H1 (cell line): ENCODE measurements at regions not wholly inside any gene's neighbourhood (a gene's known extent, or its start where the extent isn't known, plus 50 kb on each side); places are given as distances from the start of the nearest gene placed in this dataset.

ENCODE experiments used
- CTCF ChIA-PET: fragments of 300-600 bp; sonication (Branson Sonifier 250); formaldehyde crosslinking; loops from one replicate; lab custom pipeline; 2021; ENCODE audit not compliant: partially characterized antibody; lab: Charles Lee
- POLR2A ChIA-PET: fragments of 300-600 bp; sonication (Branson Sonifier 250); formaldehyde crosslinking; loops from one replicate; lab custom pipeline; 2021; ENCODE audit warnings: inconsistent platforms; ENCODE audit not compliant: partially characterized antibody; lab: Charles Lee
- DNase-seq, 2 experiments: peaks; one replicate each; pipeline versions ENCODE4 v3.0.0 to v3.0.0-alpha.2; 2010 to 2022; ENCODE audit warnings: low spot score in 2 of 2, low read depth in 1 of 2, mixed read lengths in 1 of 2
- FAIRE-seq: peaks from 2 replicates; lab custom pipeline; 2011; peaks lifted over from hg19 to GRCh38; lab: Jason Lieb, UNC
- H2AFZ ChIP-seq: 2 replicates; pipeline ENCODE4 v1.8.1; 2012; ENCODE audit warnings: low read length, inconsistent platforms
- H2AK5ac ChIP-seq: 2 replicates; pipeline ENCODE4 v1.6.1; 2013; ENCODE audit warnings: low read depth, low read length
- H2BK120ac ChIP-seq: replicated peaks from 2 replicates; pipeline ENCODE3; 2013; ENCODE audit warnings: low read depth, low read length, inconsistent platforms
- H2BK12ac ChIP-seq: 2 replicates; pipeline ENCODE4 v1.6.1; 2013; ENCODE audit warnings: low read depth, low read length
- H2BK15ac ChIP-seq: 2 replicates; pipeline ENCODE4 v1.6.1; 2013; ENCODE audit warnings: low read length
- H2BK20ac ChIP-seq: 2 replicates; pipeline ENCODE4 v1.6.1; 2013; ENCODE audit warnings: low read length
- H2BK5ac ChIP-seq: 2 replicates; pipeline ENCODE4 v1.6.1; 2013; ENCODE audit warnings: low read depth, low read length
- H3K14ac ChIP-seq: 2 replicates; pipeline ENCODE4 v1.6.1; 2013; ENCODE audit warnings: inconsistent platforms; ENCODE audit not compliant: insufficient read length
- H3K18ac ChIP-seq: 2 replicates; pipeline ENCODE4 v1.6.1; 2013; ENCODE audit warnings: low read length; ENCODE audit errors: extremely low read depth
- H3K23ac ChIP-seq: 2 replicates; pipeline ENCODE4 v1.6.1; 2013; ENCODE audit warnings: inconsistent platforms; ENCODE audit not compliant: insufficient read length
- H3K23me2 ChIP-seq: 2 replicates; pipeline ENCODE4 v1.6.1; 2013; ENCODE audit warnings: low read depth, low read length
- H3K27ac ChIP-seq: 2 replicates; pipeline ENCODE4 v1.6.1; 2011; ENCODE audit warnings: low read depth, low read length, inconsistent platforms
- H3K27me3 ChIP-seq, 4 experiments: replicated peaks in 1 of 4; 1 replicate in 1 of 4; 2 replicates in 3 of 4; pipeline versions ENCODE4 v1.6.1 to v1.8.1; 2011 to 2013; ENCODE audit warnings: low read length in 3 of 4, mild to moderate bottlenecking in 3 of 4, inconsistent platforms in 2 of 4, mixed read lengths in 2 of 4, moderate library complexity in 1 of 4; ENCODE audit not compliant: control insufficient read depth in 3 of 4, insufficient read depth in 3 of 4; ENCODE audit errors: extremely low read depth in 1 of 4
- H3K36me3 ChIP-seq, 4 experiments: 2 replicates each; pipeline versions ENCODE4 v1.6.1 to v1.8.1; 2011 to 2013; ENCODE audit warnings: mild to moderate bottlenecking in 4 of 4, low read length in 3 of 4, moderate library complexity in 2 of 4, control low read depth in 1 of 4, inconsistent platforms in 1 of 4; ENCODE audit not compliant: insufficient read depth in 4 of 4, control insufficient read depth in 2 of 4
- H3K4ac ChIP-seq: replicated peaks from 2 replicates; pipeline ENCODE3; 2013; ENCODE audit warnings: low read length, low read depth, mixed read lengths, inconsistent platforms; ENCODE audit not compliant: insufficient read length
- H3K4me1 ChIP-seq, 4 experiments: replicated peaks in 1 of 4; 1 replicate in 1 of 4; 2 replicates in 3 of 4; pipeline versions ENCODE4 v1.6.1 to v1.8.1; 2011 to 2013; ENCODE audit warnings: low read length in 3 of 4, inconsistent platforms in 2 of 4, mixed read lengths in 1 of 4; ENCODE audit not compliant: insufficient read depth in 4 of 4, control insufficient read depth in 3 of 4
- H3K4me2 ChIP-seq, 2 experiments: 2 replicates each; pipeline versions ENCODE4 v1.6.1 to v1.8.1; 2011 to 2013; ENCODE audit warnings: low read depth in 2 of 2, low read length in 2 of 2, control low read depth in 1 of 2, inconsistent platforms in 1 of 2, mild to moderate bottlenecking in 1 of 2; ENCODE audit not compliant: insufficient read depth in 1 of 2
- H3K4me3 ChIP-seq, 4 experiments: fragments of 200-600, 300-600 bp in 1 of 4; sonication (generic), shearing (Covaris generic), sonication (Bioruptor Twin) in 1 of 4; 2 replicates each; pipeline versions ENCODE4 v1.5.1 to v1.8.1; 2011 to 2016; ENCODE audit warnings: low read length in 4 of 4, low read depth in 3 of 4, control low read depth in 2 of 4, inconsistent platforms in 2 of 4, mild to moderate bottlenecking in 2 of 4, mixed read lengths in 1 of 4, moderate library complexity in 1 of 4; ENCODE audit not compliant: insufficient read depth in 2 of 4; ENCODE audit errors: extremely low read depth in 1 of 4
- H3K56ac ChIP-seq: replicated peaks from 2 replicates; pipeline ENCODE3; 2013; ENCODE audit warnings: low read depth, mild to moderate bottlenecking, mixed read lengths, low read length, inconsistent platforms; ENCODE audit not compliant: insufficient read length
- H3K79me1 ChIP-seq: 2 replicates; pipeline ENCODE4 v1.6.1; 2013; ENCODE audit warnings: low read depth, low read length, control low read depth
- H3K79me2 ChIP-seq, 2 experiments: 2 replicates each; pipeline versions ENCODE4 v1.6.1 to v1.8.1; 2012 to 2013; ENCODE audit warnings: low read length in 2 of 2, mild to moderate bottlenecking in 2 of 2, inconsistent platforms in 1 of 2; ENCODE audit not compliant: insufficient read depth in 2 of 2, control insufficient read depth in 1 of 2
- H3K9ac ChIP-seq, 4 experiments: replicated peaks in 1 of 4; 1 replicate in 1 of 4; 2 replicates in 3 of 4; pipeline versions ENCODE4 v1.6.1 to v1.8.1; 2011 to 2013; ENCODE audit warnings: low read depth in 3 of 4, low read length in 3 of 4, control low read depth in 2 of 4, mild to moderate bottlenecking in 2 of 4, moderate library complexity in 2 of 4, inconsistent platforms in 1 of 4; ENCODE audit errors: extremely low read depth in 1 of 4
- H3K9me3 ChIP-seq, 2 experiments: 2 replicates each; pipeline versions ENCODE4 v1.6.1 to v1.8.1; 2012 to 2013; ENCODE audit warnings: mild to moderate bottlenecking in 2 of 2, moderate library complexity in 2 of 2, control low read depth in 1 of 2, inconsistent platforms in 1 of 2, low read depth in 1 of 2, low read length in 1 of 2, mixed read lengths in 1 of 2; ENCODE audit not compliant: insufficient read depth in 2 of 2
- H4K20me1 ChIP-seq, 2 experiments: replicated peaks in 1 of 2; 2 replicates each; pipeline versions ENCODE3 to v1.8.1; 2011 to 2013; ENCODE audit warnings: inconsistent platforms in 2 of 2, low read length in 2 of 2, mild to moderate bottlenecking in 1 of 2; ENCODE audit not compliant: insufficient read depth in 2 of 2, control insufficient read depth in 1 of 2
- H4K5ac ChIP-seq: 2 replicates; pipeline ENCODE4 v1.6.1; 2013; ENCODE audit warnings: low read length, low read depth, mixed read lengths, inconsistent platforms; ENCODE audit not compliant: insufficient read length
- H4K8ac ChIP-seq: 2 replicates; pipeline ENCODE4 v1.8.0; 2013; ENCODE audit warnings: mild to moderate bottlenecking, moderate library complexity, low read length, inconsistent platforms; ENCODE audit not compliant: insufficient read depth; ENCODE audit errors: extremely low read depth
- H4K91ac ChIP-seq: replicated peaks from 2 replicates; pipeline ENCODE3; 2013; ENCODE audit warnings: low read length, mixed read lengths, inconsistent platforms; ENCODE audit not compliant: insufficient read length
- KDM1A ChIP-seq: fragments of 200-600, 300-600 bp; sonication (generic); IDR thresholded peaks from 2 replicates; pipeline ENCODE4 v1.7.1; 2016; ENCODE audit warnings: mild to moderate bottlenecking, low read length, borderline replicate concordance
- RAD21 ChIP-seq, 2 experiments: IDR thresholded peaks in 1 of 2; conservative IDR thresholded peaks in 1 of 2; 2 replicates each; pipeline ENCODE4 v1.6.1; 2011; ENCODE audit warnings: low read depth in 2 of 2, low read length in 2 of 2, improper control_type of control experiment in 1 of 2, inconsistent platforms in 1 of 2, mild to moderate bottlenecking in 1 of 2, moderate library complexity in 1 of 2
- WGBS, 2 experiments: shearing (Covaris generic) in 1 of 2; methylation state at CpG; one replicate each; pipeline versions ENCODE4 v1.1.6 to v1.1.7; 2013 to 2015; ENCODE audit warnings: low lambda C conversion rate in 2 of 2, mixed read lengths in 2 of 2, inconsistent platforms in 1 of 2, low coverage in 1 of 2, missing lambda C conversion rate in 1 of 2; ENCODE audit not compliant: insufficient replicate concordance in 2 of 2, insufficient coverage in 1 of 2, insufficient read length in 1 of 2; ENCODE audit errors: extremely low coverage in 1 of 2, missing lambda C conversion rate in 1 of 2; 5-methylcytosine and 5-hydroxymethylcytosine counted together

- Histone ChIP-seq H3K4me2 (no peak overlapping the region), H3K23ac (no peak overlapping the region), H2BK15ac (no peak overlapping the region), H4K5ac (no peak overlapping the region), H2BK12ac (no peak overlapping the region), H3K4me1 (peaks cover 0 to 2% (median 0%) of the 10 kb centered on the region in 4 experiments; a peak in 1 of 7 replicates), H3K18ac (no peak overlapping the region), H2BK120ac (no peak overlapping the region), H4K20me1 (no peaks in the 10 kb centered on the region), H3K56ac (no peak overlapping the region), H2BK20ac (no peak overlapping the region), H3K36me3 (peaks cover 0 to 5% (median 0%) of the 10 kb centered on the region in 4 experiments; a peak in 4 of 8 replicates), H3K27me3 (no peaks in the 10 kb centered on the region), H3K4me3 (no peak overlapping the region), H2AK5ac (no peak overlapping the region), H4K91ac (no peak overlapping the region), H3K79me2 (no peaks in the 10 kb centered on the region), H3K4ac (no peak overlapping the region), H3K79me1 (no peaks in the 10 kb centered on the region), H3K27ac (no peak overlapping the region), H2BK5ac (no peak overlapping the region), H2AFZ (no peak overlapping the region), H3K9me3 (peaks cover 3 to 6% of the 10 kb centered on the region in 2 experiments; a peak in 1 of 4 replicates), H3K9ac (no peak overlapping the region), H3K23me2 (no peaks in the 10 kb centered on the region), H3K14ac (no peak overlapping the region), H4K8ac (no peak overlapping the region)
- DNase-seq (no peak), FAIRE-seq (no peak)
- 81% methylated on average over 3 of the region's 3 CpGs; no CpG with 5 or more reads in 1 of the 2 experiments for WGBS, 2 experiments
- TF ChIP-seq KDM1A = no peak
- no peak for TF ChIP-seq RAD21 (IDR thresholded peaks at IDR 0.05 in 1 of 2, conservative IDR thresholded peaks at IDR 0.05 in 1 of 2; ENCODE audit: low read depth in 2 of 2, low read length in 2 of 2)
- POLR2A ChIA-PET = no interaction called here
- CTCF ChIA-PET = no interaction called here
Observed at GRCh38 chr5:125584140-125584520, 837.7 kb upstream of the ZNF608 start.
